H1 (cell line): ENCODE measurements at regions not wholly inside any gene's neighbourhood (a gene's known extent, or its start where the extent isn't known, plus 50 kb on each side); places are given as distances from the start of the nearest gene placed in this dataset.

ENCODE experiments used
- CTCF ChIA-PET: fragments of 300-600 bp; sonication (Branson Sonifier 250); formaldehyde crosslinking; loops from one replicate; lab custom pipeline; 2021; ENCODE audit not compliant: partially characterized antibody; lab: Charles Lee
- POLR2A ChIA-PET: fragments of 300-600 bp; sonication (Branson Sonifier 250); formaldehyde crosslinking; loops from one replicate; lab custom pipeline; 2021; ENCODE audit warnings: inconsistent platforms; ENCODE audit not compliant: partially characterized antibody; lab: Charles Lee
- DNase-seq, 2 experiments: peaks; one replicate each; pipeline versions ENCODE4 v3.0.0 to v3.0.0-alpha.2; 2010 to 2022; ENCODE audit warnings: low spot score in 2 of 2, low read depth in 1 of 2, mixed read lengths in 1 of 2
- FAIRE-seq: peaks from 2 replicates; lab custom pipeline; 2011; peaks lifted over from hg19 to GRCh38; lab: Jason Lieb, UNC
- H2AFZ ChIP-seq: 2 replicates; pipeline ENCODE4 v1.8.1; 2012; ENCODE audit warnings: low read length, inconsistent platforms
- H2AK5ac ChIP-seq: 2 replicates; pipeline ENCODE4 v1.6.1; 2013; ENCODE audit warnings: low read depth, low read length
- H2BK120ac ChIP-seq: replicated peaks from 2 replicates; pipeline ENCODE3; 2013; ENCODE audit warnings: low read depth, low read length, inconsistent platforms
- H2BK12ac ChIP-seq: 2 replicates; pipeline ENCODE4 v1.6.1; 2013; ENCODE audit warnings: low read depth, low read length
- H2BK15ac ChIP-seq: 2 replicates; pipeline ENCODE4 v1.6.1; 2013; ENCODE audit warnings: low read length
- H2BK20ac ChIP-seq: 2 replicates; pipeline ENCODE4 v1.6.1; 2013; ENCODE audit warnings: low read length
- H2BK5ac ChIP-seq: 2 replicates; pipeline ENCODE4 v1.6.1; 2013; ENCODE audit warnings: low read depth, low read length
- H3K14ac ChIP-seq: 2 replicates; pipeline ENCODE4 v1.6.1; 2013; ENCODE audit warnings: inconsistent platforms; ENCODE audit not compliant: insufficient read length
- H3K18ac ChIP-seq: 2 replicates; pipeline ENCODE4 v1.6.1; 2013; ENCODE audit warnings: low read length; ENCODE audit errors: extremely low read depth
- H3K23ac ChIP-seq: 2 replicates; pipeline ENCODE4 v1.6.1; 2013; ENCODE audit warnings: inconsistent platforms; ENCODE audit not compliant: insufficient read length
- H3K23me2 ChIP-seq: 2 replicates; pipeline ENCODE4 v1.6.1; 2013; ENCODE audit warnings: low read depth, low read length
- H3K27ac ChIP-seq: 2 replicates; pipeline ENCODE4 v1.6.1; 2011; ENCODE audit warnings: low read depth, low read length, inconsistent platforms
- H3K27me3 ChIP-seq, 4 experiments: replicated peaks in 1 of 4; 1 replicate in 1 of 4; 2 replicates in 3 of 4; pipeline versions ENCODE4 v1.6.1 to v1.8.1; 2011 to 2013; ENCODE audit warnings: low read length in 3 of 4, mild to moderate bottlenecking in 3 of 4, inconsistent platforms in 2 of 4, mixed read lengths in 2 of 4, moderate library complexity in 1 of 4; ENCODE audit not compliant: control insufficient read depth in 3 of 4, insufficient read depth in 3 of 4; ENCODE audit errors: extremely low read depth in 1 of 4
- H3K36me3 ChIP-seq, 4 experiments: 2 replicates each; pipeline versions ENCODE4 v1.6.1 to v1.8.1; 2011 to 2013; ENCODE audit warnings: mild to moderate bottlenecking in 4 of 4, low read length in 3 of 4, moderate library complexity in 2 of 4, control low read depth in 1 of 4, inconsistent platforms in 1 of 4; ENCODE audit not compliant: insufficient read depth in 4 of 4, control insufficient read depth in 2 of 4
- H3K4ac ChIP-seq: replicated peaks from 2 replicates; pipeline ENCODE3; 2013; ENCODE audit warnings: low read length, low read depth, mixed read lengths, inconsistent platforms; ENCODE audit not compliant: insufficient read length
- H3K4me1 ChIP-seq, 4 experiments: replicated peaks in 1 of 4; 1 replicate in 1 of 4; 2 replicates in 3 of 4; pipeline versions ENCODE4 v1.6.1 to v1.8.1; 2011 to 2013; ENCODE audit warnings: low read length in 3 of 4, inconsistent platforms in 2 of 4, mixed read lengths in 1 of 4; ENCODE audit not compliant: insufficient read depth in 4 of 4, control insufficient read depth in 3 of 4
- H3K4me2 ChIP-seq, 2 experiments: 2 replicates each; pipeline versions ENCODE4 v1.6.1 to v1.8.1; 2011 to 2013; ENCODE audit warnings: low read depth in 2 of 2, low read length in 2 of 2, control low read depth in 1 of 2, inconsistent platforms in 1 of 2, mild to moderate bottlenecking in 1 of 2; ENCODE audit not compliant: insufficient read depth in 1 of 2
- H3K4me3 ChIP-seq, 4 experiments: fragments of 200-600, 300-600 bp in 1 of 4; sonication (generic), shearing (Covaris generic), sonication (Bioruptor Twin) in 1 of 4; 2 replicates each; pipeline versions ENCODE4 v1.5.1 to v1.8.1; 2011 to 2016; ENCODE audit warnings: low read length in 4 of 4, low read depth in 3 of 4, control low read depth in 2 of 4, inconsistent platforms in 2 of 4, mild to moderate bottlenecking in 2 of 4, mixed read lengths in 1 of 4, moderate library complexity in 1 of 4; ENCODE audit not compliant: insufficient read depth in 2 of 4; ENCODE audit errors: extremely low read depth in 1 of 4
- H3K56ac ChIP-seq: replicated peaks from 2 replicates; pipeline ENCODE3; 2013; ENCODE audit warnings: low read depth, mild to moderate bottlenecking, mixed read lengths, low read length, inconsistent platforms; ENCODE audit not compliant: insufficient read length
- H3K79me1 ChIP-seq: 2 replicates; pipeline ENCODE4 v1.6.1; 2013; ENCODE audit warnings: low read depth, low read length, control low read depth
- H3K79me2 ChIP-seq, 2 experiments: 2 replicates each; pipeline versions ENCODE4 v1.6.1 to v1.8.1; 2012 to 2013; ENCODE audit warnings: low read length in 2 of 2, mild to moderate bottlenecking in 2 of 2, inconsistent platforms in 1 of 2; ENCODE audit not compliant: insufficient read depth in 2 of 2, control insufficient read depth in 1 of 2
- H3K9ac ChIP-seq, 4 experiments: replicated peaks in 1 of 4; 1 replicate in 1 of 4; 2 replicates in 3 of 4; pipeline versions ENCODE4 v1.6.1 to v1.8.1; 2011 to 2013; ENCODE audit warnings: low read depth in 3 of 4, low read length in 3 of 4, control low read depth in 2 of 4, mild to moderate bottlenecking in 2 of 4, moderate library complexity in 2 of 4, inconsistent platforms in 1 of 4; ENCODE audit errors: extremely low read depth in 1 of 4
- H3K9me3 ChIP-seq, 2 experiments: 2 replicates each; pipeline versions ENCODE4 v1.6.1 to v1.8.1; 2012 to 2013; ENCODE audit warnings: mild to moderate bottlenecking in 2 of 2, moderate library complexity in 2 of 2, control low read depth in 1 of 2, inconsistent platforms in 1 of 2, low read depth in 1 of 2, low read length in 1 of 2, mixed read lengths in 1 of 2; ENCODE audit not compliant: insufficient read depth in 2 of 2
- H4K20me1 ChIP-seq, 2 experiments: replicated peaks in 1 of 2; 2 replicates each; pipeline versions ENCODE3 to v1.8.1; 2011 to 2013; ENCODE audit warnings: inconsistent platforms in 2 of 2, low read length in 2 of 2, mild to moderate bottlenecking in 1 of 2; ENCODE audit not compliant: insufficient read depth in 2 of 2, control insufficient read depth in 1 of 2
- H4K5ac ChIP-seq: 2 replicates; pipeline ENCODE4 v1.6.1; 2013; ENCODE audit warnings: low read length, low read depth, mixed read lengths, inconsistent platforms; ENCODE audit not compliant: insufficient read length
- H4K8ac ChIP-seq: 2 replicates; pipeline ENCODE4 v1.8.0; 2013; ENCODE audit warnings: mild to moderate bottlenecking, moderate library complexity, low read length, inconsistent platforms; ENCODE audit not compliant: insufficient read depth; ENCODE audit errors: extremely low read depth
- H4K91ac ChIP-seq: replicated peaks from 2 replicates; pipeline ENCODE3; 2013; ENCODE audit warnings: low read length, mixed read lengths, inconsistent platforms; ENCODE audit not compliant: insufficient read length
- BACH1 ChIP-seq: IDR thresholded peaks from 2 replicates; pipeline ENCODE4 v1.6.1; 2012; ENCODE audit warnings: low read length, improper control_type of control experiment
- CEBPB ChIP-seq: IDR thresholded peaks from 2 replicates; pipeline ENCODE4 v1.6.1; 2012; ENCODE audit warnings: low read depth, low read length
- CHD2 ChIP-seq: IDR thresholded peaks from 2 replicates; pipeline ENCODE4 v1.6.1; 2012; ENCODE audit warnings: low read length, improper control_type of control experiment
- GABPA ChIP-seq: IDR thresholded peaks from 2 replicates; pipeline ENCODE4 v1.6.1; 2011; ENCODE audit warnings: mild to moderate bottlenecking, low read length, moderate library complexity, borderline replicate concordance; ENCODE audit not compliant: insufficient read depth
- GTF2F1 ChIP-seq: IDR thresholded peaks from 2 replicates; pipeline ENCODE4 v1.6.1; 2012; ENCODE audit warnings: low read depth, low read length, improper control_type of control experiment, borderline replicate concordance
- HDAC2 ChIP-seq, 2 experiments: fragments of 300-600 bp in 1 of 2; sonication (generic) in 1 of 2; IDR thresholded peaks; 2 replicates each; pipeline ENCODE4 v1.6.1; 2011 to 2012; ENCODE audit warnings: low read depth in 2 of 2, low read length in 2 of 2, mild to moderate bottlenecking in 2 of 2, moderate library complexity in 2 of 2, borderline replicate concordance in 1 of 2, inconsistent platforms in 1 of 2
- POU5F1 ChIP-seq: IDR thresholded peaks from 2 replicates; pipeline ENCODE4 v1.6.1; 2011; ENCODE audit warnings: low read depth, mild to moderate bottlenecking, low read length, moderate library complexity
- RBBP5 ChIP-seq: IDR thresholded peaks from 2 replicates; pipeline ENCODE4 v1.7.1; 2012; ENCODE audit warnings: low read depth, mild to moderate bottlenecking, inconsistent platforms, low read length, moderate library complexity, borderline replicate concordance
- SP1 ChIP-seq: IDR thresholded peaks from 2 replicates; pipeline ENCODE4 v1.6.1; 2011; ENCODE audit warnings: low read depth, low read length
- SP4 ChIP-seq: IDR thresholded peaks from 2 replicates; pipeline ENCODE4 v1.6.1; 2012; ENCODE audit warnings: low read length, inconsistent platforms
- SUZ12 ChIP-seq: fragments of 200-600 bp; sonication (generic); IDR thresholded peaks from 2 replicates; pipeline ENCODE4 v1.6.1; 2012; ENCODE audit warnings: mild to moderate bottlenecking, inconsistent platforms, low read length, moderate library complexity, mixed read lengths
- WGBS, 2 experiments: shearing (Covaris generic) in 1 of 2; methylation state at CpG; one replicate each; pipeline versions ENCODE4 v1.1.6 to v1.1.7; 2013 to 2015; ENCODE audit warnings: low lambda C conversion rate in 2 of 2, mixed read lengths in 2 of 2, inconsistent platforms in 1 of 2, low coverage in 1 of 2, missing lambda C conversion rate in 1 of 2; ENCODE audit not compliant: insufficient replicate concordance in 2 of 2, insufficient coverage in 1 of 2, insufficient read length in 1 of 2; ENCODE audit errors: extremely low coverage in 1 of 2, missing lambda C conversion rate in 1 of 2; 5-methylcytosine and 5-hydroxymethylcytosine counted together
- TF ChIP-seq, protein P1 (sequence below): IDR thresholded peaks from 2 replicates; pipeline ENCODE4 v1.6.1; 2012; ENCODE audit warnings: inconsistent platforms

DNA sequence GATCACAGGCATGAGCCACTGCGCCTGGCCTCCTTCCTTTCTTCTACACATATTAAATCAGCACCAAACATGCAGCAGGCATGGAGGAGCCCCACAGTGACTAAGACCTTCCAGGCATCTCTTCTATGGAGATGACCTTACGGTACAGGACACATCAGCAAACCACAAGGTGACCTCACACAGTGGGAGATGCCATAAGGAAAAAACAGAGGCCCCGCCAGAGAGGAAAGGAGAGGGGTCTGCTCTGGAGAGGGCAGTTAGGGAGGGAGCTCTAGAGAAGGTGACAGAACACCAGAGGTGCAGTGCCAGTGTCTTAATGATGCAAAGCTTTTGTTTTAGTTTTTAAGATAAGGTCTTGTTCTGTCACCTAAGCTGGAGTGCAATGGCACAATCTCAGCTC is 81.1 kb upstream of the ESRRB start (continued):
- TF ChIP-seq POU5F1: no peak

DNA sequence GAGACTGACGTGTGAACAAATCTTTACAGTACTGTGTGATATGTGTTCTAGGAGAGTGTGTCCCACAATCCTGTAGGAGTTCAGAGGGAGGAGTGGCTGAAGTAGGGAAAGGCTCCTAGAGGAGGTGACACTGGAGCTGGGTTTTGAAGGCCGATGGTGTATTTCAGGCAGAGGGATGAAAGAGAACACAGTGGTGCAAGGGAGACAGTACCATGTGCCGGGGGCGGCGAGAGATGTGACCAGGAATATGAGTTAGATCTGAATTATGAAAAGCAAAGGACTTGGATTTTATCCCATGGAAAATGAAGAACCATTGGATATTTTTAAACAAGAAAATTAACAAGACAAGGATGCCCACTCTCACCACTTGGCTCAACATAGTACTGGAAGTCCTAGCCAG is 77.0 kb upstream of the ESRRB start:
- TF ChIP-seq BACH1: no peak
- no peak for TF ChIP-seq SP4
- TF ChIP-seq RBBP5: no peak
- TF ChIP-seq, protein P1, sequence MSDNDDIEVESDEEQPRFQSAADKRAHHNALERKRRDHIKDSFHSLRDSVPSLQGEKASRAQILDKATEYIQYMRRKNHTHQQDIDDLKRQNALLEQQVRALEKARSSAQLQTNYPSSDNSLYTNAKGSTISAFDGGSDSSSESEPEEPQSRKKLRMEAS: no peak
- TF ChIP-seq SUZ12: no peak
- no peak for TF ChIP-seq HDAC2 (IDR thresholded peaks at IDR 0.05; ENCODE audit: borderline replicate concordance in 1 of 2, low read depth in 2 of 2, low read length in 2 of 2)
- no peak for TF ChIP-seq GTF2F1
- TF ChIP-seq CEBPB: no peak
- no peak for TF ChIP-seq GABPA
- no peak for TF ChIP-seq CHD2
- no peak for TF ChIP-seq SP1
- peak in 1 of 2 experiments; percentile 8 for DNase-seq
- no peak overlapping the region for H3K27ac ChIP-seq
- H2BK15ac ChIP-seq: no peak overlapping the region
- no peak overlapping the region for H2BK5ac ChIP-seq
- no peak overlapping the region for H3K9ac ChIP-seq
- no peak overlapping the region for H2AFZ ChIP-seq
- no peak overlapping the region for H2BK120ac ChIP-seq
- no peak overlapping the region for H3K14ac ChIP-seq
- no peaks in the 10 kb centered on the region for H3K23me2 ChIP-seq
- no peak overlapping the region for H3K18ac ChIP-seq
- H3K4ac ChIP-seq: no peak overlapping the region
- no peak overlapping the region for H2BK20ac ChIP-seq
- no peak overlapping the region for H2AK5ac ChIP-seq
- H4K91ac ChIP-seq: no peak overlapping the region
- ChIA-PET CTCF (no interaction called here), POLR2A (no interaction called here)
- H3K56ac ChIP-seq: no peak overlapping the region
- H3K9me3 ChIP-seq: no peaks in the 10 kb centered on the region
- H3K79me2 ChIP-seq: no peaks in the 10 kb centered on the region
- no peak overlapping the region for H2BK12ac ChIP-seq
- H3K36me3 ChIP-seq: no peaks in the 10 kb centered on the region
- H4K8ac ChIP-seq: no peak overlapping the region
- no peak overlapping the region for H3K4me2 ChIP-seq
- H3K23ac ChIP-seq: no peak overlapping the region
- no peak overlapping the region for H4K5ac ChIP-seq
- no peaks in the 10 kb centered on the region for H4K20me1 ChIP-seq
- no peak for FAIRE-seq
- H3K27me3 ChIP-seq: no peaks in the 10 kb centered on the region
- WGBS, 2 experiments: 87% methylated on average over 5 of the region's 5 CpGs; no CpG with 5 or more reads in 1 of the 2 experiments
- H3K79me1 ChIP-seq: no peaks in the 10 kb centered on the region
- H3K4me3 ChIP-seq: no peak overlapping the region
- no peaks in the 10 kb centered on the region for H3K4me1 ChIP-seq
